PC-9 (cell line): ENCODE measurements at regions not wholly inside any gene's neighbourhood (a gene's known extent, or its start where the extent isn't known, plus 50 kb on each side); places are given as distances from the start of the nearest gene placed in this dataset.
A peak's percentile ranks its signal among the peaks of the same experiment; 100 is the strongest.

Source experiments
- BruUV-seq: library from RNA; stranded (reverse); fragments of 400-500 nt; replicated peaks from 2 replicates; lab custom pipeline; 2021; lab: Mats Ljungman, UMichigan
- CTCF ChIA-PET: fragments of 300-600 bp; sonication (Branson Sonifier 250); formaldehyde crosslinking; loops from one replicate; lab custom pipeline; 2022; ENCODE audit warnings: antibody characterized with exemption; lab: Charles Lee
- POLR2A ChIA-PET: fragments of 300-600 bp; sonication (Branson Sonifier 250); formaldehyde crosslinking; loops from one replicate; lab custom pipeline; 2022; ENCODE audit warnings: antibody characterized with exemption; ENCODE audit not compliant: unreplicated experiment; lab: Charles Lee
- DNase-seq, 2 experiments: peaks; one replicate each; pipeline versions ENCODE4 v3.0.0 to v3.0.0-alpha.2; 2015 to 2022; ENCODE audit warnings: mixed read lengths in 1 of 2
- H2AFZ ChIP-seq: fragments of 200-600 bp; sonication (generic); 2 replicates; pipeline ENCODE4 v1.8.1; 2017; ENCODE audit warnings: antibody characterized with exemption
- H3F3A ChIP-seq: fragments of 200-600 bp; sonication (generic); 2 replicates; pipeline ENCODE4 v1.8.1; 2017; ENCODE audit warnings: antibody characterized with exemption, mild to moderate bottlenecking, low read depth; ENCODE audit not compliant: insufficient read depth
- H3K27ac ChIP-seq: fragments of 200-600 bp; sonication (generic); 2 replicates; pipeline ENCODE4 v1.6.1; 2016; ENCODE audit warnings: mixed run types
- H3K27me3 ChIP-seq: fragments of 200-600 bp; sonication (generic); 2 replicates; pipeline ENCODE4 v1.6.1; 2016; ENCODE audit warnings: low read depth, mixed run types; ENCODE audit not compliant: insufficient read depth
- H3K36me3 ChIP-seq: fragments of 200-600 bp; sonication (generic); 2 replicates; pipeline ENCODE4 v1.6.1; 2016; ENCODE audit warnings: low read depth, mixed run types
- H3K4me1 ChIP-seq: fragments of 200-600 bp; sonication (generic); replicated peaks from 2 replicates; pipeline ENCODE4 v1.6.1; 2016; ENCODE audit warnings: mixed run types; ENCODE audit not compliant: insufficient read depth
- H3K4me2 ChIP-seq: fragments of 200-600 bp; sonication (generic); 2 replicates; pipeline ENCODE4 v1.6.1; 2017; ENCODE audit warnings: mixed run types
- H3K4me3 ChIP-seq: fragments of 200-600 bp; sonication (generic); 2 replicates; pipeline ENCODE4 v1.6.1; 2016; ENCODE audit warnings: mixed run types
- H3K79me2 ChIP-seq: fragments of 200-600 bp; sonication (generic); 2 replicates; pipeline ENCODE4 v1.6.1; 2017; ENCODE audit warnings: low read depth, mixed run types
- H3K9me2 ChIP-seq: fragments of 200-600 bp; sonication (generic); 2 replicates; pipeline ENCODE4 v1.8.1; 2017; ENCODE audit warnings: mild to moderate bottlenecking; ENCODE audit not compliant: insufficient read depth
- H3K9me3 ChIP-seq: fragments of 200-600 bp; sonication (generic); 2 replicates; pipeline ENCODE4 v1.8.1; 2016; ENCODE audit warnings: low read depth; ENCODE audit not compliant: insufficient read depth
- H4K20me1 ChIP-seq: fragments of 200-600 bp; sonication (generic); 2 replicates; pipeline ENCODE4 v1.8.1; 2017; ENCODE audit not compliant: insufficient read depth
- CTCF ChIP-seq: fragments of 200-600 bp; sonication (generic); conservative IDR thresholded peaks from 2 replicates; pipeline ENCODE4 v1.6.1; 2017; ENCODE audit warnings: mixed run types, antibody characterized with exemption, mild to moderate bottlenecking, moderate library complexity
- EZH2 ChIP-seq: fragments of 200-600 bp; sonication (generic); IDR thresholded peaks from 2 replicates; pipeline ENCODE4 v1.8.0; 2017; ENCODE audit warnings: antibody characterized with exemption, low read depth
- intact Hi-C: fragments of 100-400 bp; cut with micrococcal nuclease; formaldehyde crosslinking; loops from one replicate; pipeline ENCODE4 v1.10.0; 2022; ENCODE audit not compliant: unreplicated experiment

GRCh38 chrX:87105131-87105530, 412.5 kb upstream of the KLHL4 start:
- no peak for DNase-seq
- no TSS peak for BruUV-seq
- H3K9me3 ChIP-seq: no peaks in the 10 kb centered on the region
- no peaks in the 10 kb centered on the region for H3F3A ChIP-seq
- no peak overlapping the region for H3K27ac ChIP-seq
- intact Hi-C loops: no loop called here
- POLR2A ChIA-PET: no interaction called here
- H3K27me3 ChIP-seq: no peaks in the 10 kb centered on the region
- no peaks in the 10 kb centered on the region for H3K9me2 ChIP-seq
- H3K36me3 ChIP-seq: no peaks in the 10 kb centered on the region
- H4K20me1 ChIP-seq: no peaks in the 10 kb centered on the region
- no peak overlapping the region for H2AFZ ChIP-seq
- H3K4me3 ChIP-seq: no peak overlapping the region
- no peak overlapping the region for H3K4me2 ChIP-seq
- no peaks in the 10 kb centered on the region for H3K79me2 ChIP-seq
- H3K4me1 ChIP-seq: no peaks in the 10 kb centered on the region
- TF ChIP-seq CTCF (no peak), EZH2 (no peak)
- CTCF ChIA-PET: no interaction called here

- CTCF ChIA-PET: no interaction called here
- no peaks in the 10 kb centered on the region for H3K9me2 ChIP-seq
- POLR2A ChIA-PET: no interaction called here
- no peaks in the 10 kb centered on the region for H3K9me3 ChIP-seq
- H3K4me2 ChIP-seq: no peak overlapping the region
- no peaks in the 10 kb centered on the region for H3K4me1 ChIP-seq
- H3K27me3 ChIP-seq: no peaks in the 10 kb centered on the region
- H2AFZ ChIP-seq: no peak overlapping the region
- TF ChIP-seq CTCF (no peak), EZH2 (no peak)
- no peak overlapping the region for H3K4me3 ChIP-seq
- intact Hi-C loops: no loop called here
- no peaks in the 10 kb centered on the region for H4K20me1 ChIP-seq
- no peaks in the 10 kb centered on the region for H3K79me2 ChIP-seq
- H3F3A ChIP-seq: no peaks in the 10 kb centered on the region
- no TSS peak for BruUV-seq
- H3K36me3 ChIP-seq: no peaks in the 10 kb centered on the region
- no peak overlapping the region for H3K27ac ChIP-seq
- no peak for DNase-seq
These were observed 407.5 kb upstream of the KLHL4 start for GRCh38 chrX:87110142-87110541.

GRCh38 chrX:87140800-87141483, 376.7 kb upstream of the KLHL4 start:
- BruUV-seq: no TSS peak
- ChIA-PET CTCF (no interaction called here), POLR2A (no interaction called here)
- H3K4me1 ChIP-seq: no peaks in the 10 kb centered on the region
- H3K9me2 ChIP-seq: no peaks in the 10 kb centered on the region
- no peak overlapping the region for H3K4me2 ChIP-seq
- intact Hi-C loops: no loop called here
- no peaks in the 10 kb centered on the region for H3K27me3 ChIP-seq
- H3F3A ChIP-seq: no peaks in the 10 kb centered on the region
- H3K27ac ChIP-seq: no peak overlapping the region
- DNase-seq: no peak
- H3K79me2 ChIP-seq: no peaks in the 10 kb centered on the region
- H3K36me3 ChIP-seq: no peaks in the 10 kb centered on the region
- H2AFZ ChIP-seq: peak overlapping the region; percentile 62; the same call in 1 of the 2 replicates
- no peak overlapping the region for H3K4me3 ChIP-seq
- no peaks in the 10 kb centered on the region for H4K20me1 ChIP-seq
- no peak for TF ChIP-seq EZH2
- H3K9me3 ChIP-seq: no peaks in the 10 kb centered on the region
